Kasumi-1 (cell line): ENCODE measurements at regions not wholly inside any gene's neighbourhood (a gene's known extent, or its start where the extent isn't known, plus 50 kb on each side); places are given as distances from the start of the nearest gene placed in this dataset.
"Not testable (repeated sequence)": the region's sequence is repeated elsewhere in the genome, so short reads cannot be mapped to it uniquely, and the experiment has no call there.

ENCODE experiments used
- DNase-seq, 2 experiments: peaks; one replicate each; lab custom pipeline; 2025; lab: John Stamatoyannopoulos, UW

GRCh38 chr2:144903045-144903444, 383.1 kb upstream of the ZEB2 start:
- not testable (repeated sequence) for DNase-seq

- not testable (repeated sequence) for DNase-seq
Observed at GRCh38 chr2:144901386-144901785, 381.5 kb upstream of the ZEB2 start.

GRCh38 chr2:144896341-144896740, 376.4 kb upstream of the ZEB2 start:
- DNase-seq, result no peak

GRCh38 chr2:144894612-144895599, 375.0 kb upstream of the ZEB2 start:
- DNase-seq, result no peak

GRCh38 chr2:144893464-144893863, 373.5 kb upstream of the ZEB2 start:
- DNase-seq, result no peak

- DNase-seq, result peak; percentile 62 to 80
Observed at GRCh38 chr2:144890828-144891227, 370.9 kb upstream of the ZEB2 start.

- no peak for DNase-seq
Observed at GRCh38 chr2:144889348-144889747, 369.4 kb upstream of the ZEB2 start.

GRCh38 chr2:144886862-144887261, 366.9 kb upstream of the ZEB2 start:
- DNase-seq, result no peak

GRCh38 chr2:144877893-144878292, 358.0 kb upstream of the ZEB2 start:
- no peak for DNase-seq

- no peak for DNase-seq
Observed at GRCh38 chr2:144876013-144876412, 356.1 kb upstream of the ZEB2 start.

- no peak for DNase-seq
Observed at GRCh38 chr2:144875290-144875969, 355.5 kb upstream of the ZEB2 start.

GRCh38 chr2:144865670-144866069, 345.8 kb upstream of the ZEB2 start:
- DNase-seq, result no peak

- no peak for DNase-seq
Observed at GRCh38 chr2:144859716-144860115, 339.8 kb upstream of the ZEB2 start.

- no peak for DNase-seq
Observed at GRCh38 chr2:144858211-144858610, 338.3 kb upstream of the ZEB2 start.

GRCh38 chr2:144854596-144854995, 334.7 kb upstream of the ZEB2 start:
- DNase-seq, result no peak

GRCh38 chr2:144849612-144850011, 329.7 kb upstream of the ZEB2 start:
- DNase-seq, result no peak

GRCh38 chr2:144848423-144848822, 328.5 kb upstream of the ZEB2 start:
- no peak for DNase-seq

- DNase-seq, result no peak
Observed at GRCh38 chr2:144847347-144848080, 327.6 kb upstream of the ZEB2 start.

- no peak for DNase-seq
Observed at GRCh38 chr2:144836635-144837350, 316.9 kb upstream of the ZEB2 start.

- no peak for DNase-seq
Observed at GRCh38 chr2:144835634-144836350, 315.9 kb upstream of the ZEB2 start.

- DNase-seq, result no peak
Observed at GRCh38 chr2:144834998-144835633, 315.2 kb upstream of the ZEB2 start.
